ENCODE measurements at regions not wholly inside any gene's neighbourhood (a gene's known extent, or its start where the extent isn't known, plus 50 kb on each side); places are given as distances from the start of the nearest gene placed in this dataset.
"Not testable (repeated sequence)": the region's sequence is repeated elsewhere in the genome, so short reads cannot be mapped to it uniquely, and the experiment has no call there.

- H3K36me3 Mint-ChIP-seq (ENCODE audit: low read depth): no peaks in the 10 kb centered on the region
- H3K27ac Mint-ChIP-seq: no peak overlapping the region
- no peak for DNase-seq
- H3K4me1 Mint-ChIP-seq: no peaks in the 10 kb centered on the region
- H3K9me3 Mint-ChIP-seq: peaks cover 13% of the 10 kb centered on the region
- H3K27me3 Mint-ChIP-seq: no peaks in the 10 kb centered on the region
- H3K4me3 Mint-ChIP-seq: no peak overlapping the region
- intact Hi-C loops (cut with micrococcal nuclease): no loop called here
Measured at GRCh38 chr7:109694149-109695071, 1124.7 kb downstream of the DNAJB9 start.

- Mint-ChIP-seq H3K27me3 (no peaks in the 10 kb centered on the region), H3K27ac (no peak overlapping the region), H3K36me3 (ENCODE audit: low read depth) (no peaks in the 10 kb centered on the region), H3K4me3 (no peak overlapping the region), H3K9me3 (peaks cover 13% of the 10 kb centered on the region), H3K4me1 (no peaks in the 10 kb centered on the region)
- intact Hi-C loops (cut with micrococcal nuclease): no loop called here
- no peak for DNase-seq
Measured at GRCh38 chr7:109695419-109695818, 1125.7 kb downstream of the DNAJB9 start.

GRCh38 chr7:109696723-109697122, 1127.0 kb downstream of the DNAJB9 start:
- Mint-ChIP-seq H3K4me3 (no peak overlapping the region), H3K9me3 (peaks cover 10% of the 10 kb centered on the region), H3K27me3 (no peaks in the 10 kb centered on the region), H3K27ac (no peak overlapping the region), H3K4me1 (no peaks in the 10 kb centered on the region), H3K36me3 (ENCODE audit: low read depth) (no peaks in the 10 kb centered on the region)
- intact Hi-C loops (cut with micrococcal nuclease): no loop called here
- DNase-seq: no peak

GRCh38 chr7:109699661-109700060, 1130.0 kb downstream of the DNAJB9 start:
- Mint-ChIP-seq H3K9me3 (peaks cover 10% of the 10 kb centered on the region), H3K27ac (no peak overlapping the region), H3K4me3 (no peak overlapping the region), H3K36me3 (ENCODE audit: low read depth) (no peaks in the 10 kb centered on the region), H3K27me3 (no peaks in the 10 kb centered on the region), H3K4me1 (no peaks in the 10 kb centered on the region)
- no peak for DNase-seq
- intact Hi-C loops (cut with micrococcal nuclease): no loop called here

GRCh38 chr7:109713366-109713765, 1143.7 kb downstream of the DNAJB9 start:
- no peaks in the 10 kb centered on the region for H3K27me3 Mint-ChIP-seq
- DNase-seq: no peak
- no peaks in the 10 kb centered on the region for H3K9me3 Mint-ChIP-seq
- no peak overlapping the region for H3K4me3 Mint-ChIP-seq
- no peak overlapping the region for H3K27ac Mint-ChIP-seq
- H3K36me3 Mint-ChIP-seq (ENCODE audit: low read depth): no peaks in the 10 kb centered on the region
- H3K4me1 Mint-ChIP-seq: no peaks in the 10 kb centered on the region
- intact Hi-C loops (cut with micrococcal nuclease): no loop called here

- H3K4me3 Mint-ChIP-seq; intact Hi-C loops (cut with micrococcal nuclease); H3K27me3 Mint-ChIP-seq; H3K27ac Mint-ChIP-seq; DNase-seq; H3K36me3 Mint-ChIP-seq (ENCODE audit: low read depth); H3K4me1 Mint-ChIP-seq; H3K9me3 Mint-ChIP-seq: not testable (repeated sequence)
Measured at GRCh38 chr7:109719359-109719758, 1149.7 kb downstream of the DNAJB9 start.

GRCh38 chr7:109734601-109735000, 1164.9 kb downstream of the DNAJB9 start:
- H3K27ac Mint-ChIP-seq: no peak overlapping the region

GRCh38 chr7:109735881-109736280, 1166.2 kb downstream of the DNAJB9 start:
- H3K4me1 Mint-ChIP-seq: no peaks in the 10 kb centered on the region
- DNase-seq: no peak
- H3K27ac Mint-ChIP-seq: no peak overlapping the region
- no peaks in the 10 kb centered on the region for H3K36me3 Mint-ChIP-seq (ENCODE audit: low read depth)
- H3K4me3 Mint-ChIP-seq: no peak overlapping the region
- intact Hi-C loops (cut with micrococcal nuclease): no loop called here
- H3K9me3 Mint-ChIP-seq: no peaks in the 10 kb centered on the region
- H3K27me3 Mint-ChIP-seq: no peaks in the 10 kb centered on the region

More at GRCh38 chr7:109734601-109735000, 1164.9 kb downstream of the DNAJB9 start:
- Mint-ChIP-seq H3K36me3 (ENCODE audit: low read depth) (no peaks in the 10 kb centered on the region), H3K4me3 (no peak overlapping the region), H3K9me3 (no peaks in the 10 kb centered on the region), H3K4me1 (no peaks in the 10 kb centered on the region), H3K27me3 (no peaks in the 10 kb centered on the region)
- intact Hi-C loops (cut with micrococcal nuclease): no loop called here
- DNase-seq: no peak

GRCh38 chr7:109745677-109746410, 1176.2 kb downstream of the DNAJB9 start:
- Mint-ChIP-seq H3K27me3 (no peaks in the 10 kb centered on the region), H3K9me3 (no peaks in the 10 kb centered on the region), H3K36me3 (ENCODE audit: low read depth) (no peaks in the 10 kb centered on the region), H3K4me1 (no peaks in the 10 kb centered on the region), H3K4me3 (no peak overlapping the region), H3K27ac (no peak overlapping the region)
- intact Hi-C loops (cut with micrococcal nuclease): no loop called here
- DNase-seq: no peak

GRCh38 chr7:109751241-109751640, 1181.6 kb downstream of the DNAJB9 start:
- no peak overlapping the region for H3K27ac Mint-ChIP-seq
- H3K4me3 Mint-ChIP-seq: no peak overlapping the region
- no peaks in the 10 kb centered on the region for H3K36me3 Mint-ChIP-seq (ENCODE audit: low read depth)
- no peaks in the 10 kb centered on the region for H3K4me1 Mint-ChIP-seq
- H3K27me3 Mint-ChIP-seq: no peaks in the 10 kb centered on the region
- no peaks in the 10 kb centered on the region for H3K9me3 Mint-ChIP-seq
- no peak for DNase-seq
- intact Hi-C loops (cut with micrococcal nuclease): no loop called here

- H3K36me3 Mint-ChIP-seq (ENCODE audit: low read depth): no peaks in the 10 kb centered on the region
- DNase-seq: no peak
- H3K4me3 Mint-ChIP-seq: no peak overlapping the region
- intact Hi-C loops (cut with micrococcal nuclease): no loop called here
- H3K27me3 Mint-ChIP-seq: no peaks in the 10 kb centered on the region
- H3K9me3 Mint-ChIP-seq: no peaks in the 10 kb centered on the region
- no peak overlapping the region for H3K27ac Mint-ChIP-seq
- H3K4me1 Mint-ChIP-seq: no peaks in the 10 kb centered on the region
Measured at GRCh38 chr7:109752068-109752467, 1182.4 kb downstream of the DNAJB9 start.

- no peak overlapping the region for H3K27ac Mint-ChIP-seq
- peaks cover 11% of the 10 kb centered on the region for H3K9me3 Mint-ChIP-seq
- H3K27me3 Mint-ChIP-seq: no peaks in the 10 kb centered on the region
- DNase-seq: no peak
- H3K4me1 Mint-ChIP-seq: no peaks in the 10 kb centered on the region
- H3K4me3 Mint-ChIP-seq: no peak overlapping the region
- H3K36me3 Mint-ChIP-seq (ENCODE audit: low read depth): no peaks in the 10 kb centered on the region
- intact Hi-C loops (cut with micrococcal nuclease): no loop called here
Measured at GRCh38 chr7:109757713-109758112, 1188.0 kb downstream of the DNAJB9 start.

- intact Hi-C loops (cut with micrococcal nuclease): no loop called here
- H3K4me3 Mint-ChIP-seq: no peak overlapping the region
- no peak overlapping the region for H3K27ac Mint-ChIP-seq
- H3K9me3 Mint-ChIP-seq: peaks cover 13% of the 10 kb centered on the region
- DNase-seq: no peak
- H3K4me1 Mint-ChIP-seq: no peaks in the 10 kb centered on the region
- no peaks in the 10 kb centered on the region for H3K36me3 Mint-ChIP-seq (ENCODE audit: low read depth)
- no peaks in the 10 kb centered on the region for H3K27me3 Mint-ChIP-seq
Measured at GRCh38 chr7:109763611-109764010, 1193.9 kb downstream of the DNAJB9 start.

- DNase-seq: no peak
- Mint-ChIP-seq H3K27ac (no peak overlapping the region), H3K36me3 (ENCODE audit: low read depth) (no peaks in the 10 kb centered on the region), H3K27me3 (no peaks in the 10 kb centered on the region), H3K4me1 (no peaks in the 10 kb centered on the region), H3K9me3 (peaks cover 5% of the 10 kb centered on the region), H3K4me3 (no peak overlapping the region)
- intact Hi-C loops (cut with micrococcal nuclease): no loop called here
Measured at GRCh38 chr7:109772161-109772560, 1202.5 kb downstream of the DNAJB9 start.

Measured in activated CD4-positive, alpha-beta T cell treated with anti-CD3 and anti-CD28 coated beads, Interleukin-2, amount 10 ng/mL, durations not matched to agents 24 days and 14 days (primary cell).